ENCODE measurements at regions not wholly inside any gene's neighbourhood (a gene's known extent, or its start where the extent isn't known, plus 50 kb on each side); places are given as distances from the start of the nearest gene placed in this dataset.

GRCh38 chr7:136193940-136194339 lies 216.8 kb upstream of the MTPN start:
- Histone ChIP-seq H3K4me3 (ENCODE audit: insufficient read depth, low read depth, low read length) (no peak overlapping the region), H2BK15ac (ENCODE audit: low read depth, low read length) (no peak overlapping the region), H3K18ac (ENCODE audit: low read depth, low read length) (no peak overlapping the region), H2AK5ac (ENCODE audit: low read depth, low read length) (no peak overlapping the region), H3K56ac (ENCODE audit: extremely low read depth, insufficient read depth, low read length) (no peak overlapping the region), H4K8ac (ENCODE audit: low read depth in 2 of 2, low read length in 2 of 2) (no peak overlapping the region), H2AFZ (replicated peaks; ENCODE audit: low read length, poor library complexity) (no peak overlapping the region), H3K79me1 (ENCODE audit: low read depth in 1 of 2, low read length in 2 of 2) (no peaks in the 10 kb centered on the region), H3K27me3 (ENCODE audit: control insufficient read depth, insufficient read depth, low read length) (no peaks in the 10 kb centered on the region), H3K4me1 (ENCODE audit: control insufficient read depth, insufficient read depth, low read length) (no peaks in the 10 kb centered on the region), H4K91ac (ENCODE audit: insufficient read depth, low read depth, low read length) (no peak overlapping the region), H3K4ac (ENCODE audit: low read depth, low read length) (no peak overlapping the region), H3K9me1 (ENCODE audit: insufficient read depth, low read length) (no peaks in the 10 kb centered on the region), H2AK9ac (replicated peaks; ENCODE audit: low read depth, low read length, poor library complexity) (no peak overlapping the region), H3K9me3 (ENCODE audit: control insufficient read depth, insufficient read depth, low read length) (no peaks in the 10 kb centered on the region), H3K23ac (ENCODE audit: low read depth, low read length) (no peak overlapping the region), H2BK120ac (ENCODE audit: low read depth, low read length) (no peak overlapping the region), H2BK20ac (ENCODE audit: low read depth, low read length) (no peak overlapping the region), H3K4me2 (ENCODE audit: low read depth, low read length) (no peak overlapping the region), H3K27ac (ENCODE audit: insufficient read depth, low read length) (no peak overlapping the region), H3K9ac (ENCODE audit: low read depth, low read length) (no peak overlapping the region), H4K20me1 (ENCODE audit: insufficient read depth, low read length) (no peaks in the 10 kb centered on the region), H3K14ac (replicated peaks; ENCODE audit: low read depth, low read length) (no peak overlapping the region), H2BK5ac (ENCODE audit: low read depth, low read length, poor library complexity, severe bottlenecking) (no peak overlapping the region), H4K5ac (ENCODE audit: low read depth, low read length) (no peak overlapping the region), H3K36me3 (ENCODE audit: control insufficient read depth, insufficient read depth, low read length) (no peaks in the 10 kb centered on the region)
- no peak for TF ChIP-seq RAD21 (IDR thresholded peaks at IDR 0.05; ENCODE audit: low read length)
- TF ChIP-seq, protein P1, sequence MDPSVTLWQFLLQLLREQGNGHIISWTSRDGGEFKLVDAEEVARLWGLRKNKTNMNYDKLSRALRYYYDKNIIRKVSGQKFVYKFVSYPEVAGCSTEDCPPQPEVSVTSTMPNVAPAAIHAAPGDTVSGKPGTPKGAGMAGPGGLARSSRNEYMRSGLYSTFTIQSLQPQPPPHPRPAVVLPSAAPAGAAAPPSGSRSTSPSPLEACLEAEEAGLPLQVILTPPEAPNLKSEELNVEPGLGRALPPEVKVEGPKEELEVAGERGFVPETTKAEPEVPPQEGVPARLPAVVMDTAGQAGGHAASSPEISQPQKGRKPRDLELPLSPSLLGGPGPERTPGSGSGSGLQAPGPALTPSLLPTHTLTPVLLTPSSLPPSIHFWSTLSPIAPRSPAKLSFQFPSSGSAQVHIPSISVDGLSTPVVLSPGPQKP (IDR thresholded peaks at IDR 0.05; ENCODE audit: borderline replicate concordance, low read depth, low read length): no peak
- CTCF ChIA-PET: no interaction called here
- ATAC-seq (ENCODE audit: low read depth) (no peak), DNase-seq (no peak)
- WGBS, 2 experiments (ENCODE audit: extremely low coverage in 2 of 2, insufficient read length in 1 of 2): no CpG with 5 or more reads among the region's 6 CpGs
- POLR2A ChIA-PET (ENCODE audit: unreplicated experiment): no interaction called here
- intact Hi-C loops (cut with micrococcal nuclease) (no loop called here), in situ Hi-C loops (cut with MboI; ENCODE audit: low sequenced_read_pairs) (no loop called here), dilution Hi-C loops (cut with HindIII; ENCODE audit: low sequenced_read_pairs, unreplicated experiment) (no loop called here)
- no TSS peak for BruUV-seq (replicated peaks)
